Choroid plexus epithelial cell (primary cell): ENCODE measurements at regions not wholly inside any gene's neighbourhood (a gene's known extent, or its start where the extent isn't known, plus 50 kb on each side); places are given as distances from the start of the nearest gene placed in this dataset.

Experiments used
- DNase-seq: peaks from one replicate; pipeline ENCODE4 v3.0.0-alpha.2; 2010; ENCODE audit warnings: low read depth
- H3K4me3 ChIP-seq: 2 replicates; pipeline ENCODE4 v1.5.1; 2011; ENCODE audit warnings: low read depth, mild to moderate bottlenecking, control low read depth, low read length, moderate library complexity
- CTCF ChIP-seq: conservative IDR thresholded peaks from 2 replicates; pipeline ENCODE4 v1.5.1; 2011; ENCODE audit warnings: low read depth, mild to moderate bottlenecking, control low read depth, inconsistent platforms, low read length, moderate library complexity

- H3K4me3 ChIP-seq = no peak overlapping the region
- peak; percentile 41 for TF ChIP-seq CTCF
- DNase-seq = no peak
Observed at GRCh38 chr22:27239520-27239919, 562.0 kb downstream of the MN1 start.

GRCh38 chr22:27240298-27241075 lies 561.1 kb downstream of the MN1 start:
- no peak for DNase-seq
- no peak for TF ChIP-seq CTCF
- no peak overlapping the region for H3K4me3 ChIP-seq

- DNase-seq = no peak
- no peak overlapping the region for H3K4me3 ChIP-seq
- no peak for TF ChIP-seq CTCF
Observed at GRCh38 chr22:27241430-27242321, 559.9 kb downstream of the MN1 start.

- H3K4me3 ChIP-seq = no peak overlapping the region
- no peak for DNase-seq
- TF ChIP-seq CTCF = no peak
Observed at GRCh38 chr22:27242474-27242873, 559.1 kb downstream of the MN1 start.

- no peak for DNase-seq
- no peak overlapping the region for H3K4me3 ChIP-seq
- no peak for TF ChIP-seq CTCF
Observed at GRCh38 chr22:27242917-27243589, 558.5 kb downstream of the MN1 start.

- no peak for DNase-seq
- H3K4me3 ChIP-seq = no peak overlapping the region
- TF ChIP-seq CTCF = no peak
Observed at GRCh38 chr22:27244328-27244727, 557.2 kb downstream of the MN1 start.
